ENCODE measurements at regions not wholly inside any gene's neighbourhood (a gene's known extent, or its start where the extent isn't known, plus 50 kb on each side); places are given as distances from the start of the nearest gene placed in this dataset.

DNA sequence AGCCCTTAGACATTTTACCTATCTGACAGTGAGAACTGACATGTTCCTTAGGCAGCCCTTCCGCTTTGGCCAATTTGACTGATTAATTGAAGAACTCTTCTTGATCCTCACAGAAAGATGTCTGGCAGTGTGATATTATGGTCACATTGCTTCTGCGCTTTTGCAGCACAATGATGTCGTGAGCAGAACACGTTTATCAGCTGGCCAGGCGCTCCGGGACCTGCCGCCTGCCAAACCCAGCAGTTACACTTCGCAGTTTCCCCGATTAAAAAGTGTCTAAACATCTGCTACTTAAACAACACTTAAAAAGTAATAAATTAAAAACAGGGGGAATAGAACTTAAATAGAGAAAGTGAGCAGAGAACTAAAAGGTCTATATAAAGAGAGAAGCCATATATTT, 103.5 kb upstream of the ETS2 start:
- Histone ChIP-seq H2AFZ (ENCODE audit: low read length) (no peak overlapping the region), H3K27ac (ENCODE audit: insufficient read depth, low read length) (no peak overlapping the region), H4K20me1 (ENCODE audit: control insufficient read depth, extremely low read depth, insufficient read depth, low read length) (no peaks in the 10 kb centered on the region), H3K9me3 (ENCODE audit: control insufficient read depth, insufficient read depth, low read depth, low read length) (no peaks in the 10 kb centered on the region), H3K27me3 (ENCODE audit: control insufficient read depth, insufficient read depth, low read length) (peaks cover 11% of the 10 kb centered on the region), H3K4me1 (ENCODE audit: control insufficient read depth, extremely low read depth, insufficient read depth, low read length) (no peaks in the 10 kb centered on the region), H3K36me3 (ENCODE audit: control insufficient read depth, insufficient read depth, low read length) (no peaks in the 10 kb centered on the region), H3K4me2 (ENCODE audit: extremely low read depth, insufficient read depth, low read length) (no peak overlapping the region), H3K79me2 (ENCODE audit: control insufficient read depth, insufficient read depth, low read length) (no peaks in the 10 kb centered on the region), H3K9ac (ENCODE audit: insufficient read depth, low read length) (no peak overlapping the region), H3K4me3 (replicated peaks in 1 of 4; ENCODE audit: control extremely low read depth in 1 of 4, insufficient read depth in 1 of 4, low read depth in 3 of 4, low read length in 4 of 4) (no peak overlapping the region)
- TF ChIP-seq EZH2 (IDR thresholded peaks at IDR 0.05; ENCODE audit: low read length, missing control alignments): no peak
- TF ChIP-seq CTCF (conservative IDR thresholded peaks at IDR 0.05 in 1 of 2, IDR thresholded peaks at IDR 0.05 in 1 of 2; ENCODE audit: low read depth in 1 of 2, low read length in 2 of 2): no peak
- DNase-seq (ENCODE audit: low read depth in 2 of 2): no peak

GRCh38 chr21:38709876-38710275, 95.9 kb upstream of the ETS2 start:
- H3K36me3 ChIP-seq (ENCODE audit: control insufficient read depth, insufficient read depth, low read length): no peaks in the 10 kb centered on the region
- no peak overlapping the region for H3K9ac ChIP-seq (ENCODE audit: insufficient read depth, low read length)
- no peaks in the 10 kb centered on the region for H3K79me2 ChIP-seq (ENCODE audit: control insufficient read depth, insufficient read depth, low read length)
- TF ChIP-seq EZH2 (IDR thresholded peaks at IDR 0.05; ENCODE audit: low read length, missing control alignments) (no peak), CTCF (conservative IDR thresholded peaks at IDR 0.05 in 1 of 2, IDR thresholded peaks at IDR 0.05 in 1 of 2; ENCODE audit: low read depth in 1 of 2, low read length in 2 of 2) (no peak)
- no peak overlapping the region for H2AFZ ChIP-seq (ENCODE audit: low read length)
- no peaks in the 10 kb centered on the region for H4K20me1 ChIP-seq (ENCODE audit: control insufficient read depth, extremely low read depth, insufficient read depth, low read length)
- no peaks in the 10 kb centered on the region for H3K4me1 ChIP-seq (ENCODE audit: control insufficient read depth, extremely low read depth, insufficient read depth, low read length)
- no peak overlapping the region for H3K4me3 ChIP-seq (replicated peaks in 1 of 4; ENCODE audit: control extremely low read depth in 1 of 4, insufficient read depth in 1 of 4, low read depth in 3 of 4, low read length in 4 of 4)
- no peak for DNase-seq (ENCODE audit: low read depth in 2 of 2)
- H3K9me3 ChIP-seq (ENCODE audit: control insufficient read depth, insufficient read depth, low read depth, low read length): no peaks in the 10 kb centered on the region
- H3K27me3 ChIP-seq (ENCODE audit: control insufficient read depth, insufficient read depth, low read length): peaks cover 7% of the 10 kb centered on the region
- H3K4me2 ChIP-seq (ENCODE audit: extremely low read depth, insufficient read depth, low read length): no peak overlapping the region
- no peak overlapping the region for H3K27ac ChIP-seq (ENCODE audit: insufficient read depth, low read length)

DNA sequence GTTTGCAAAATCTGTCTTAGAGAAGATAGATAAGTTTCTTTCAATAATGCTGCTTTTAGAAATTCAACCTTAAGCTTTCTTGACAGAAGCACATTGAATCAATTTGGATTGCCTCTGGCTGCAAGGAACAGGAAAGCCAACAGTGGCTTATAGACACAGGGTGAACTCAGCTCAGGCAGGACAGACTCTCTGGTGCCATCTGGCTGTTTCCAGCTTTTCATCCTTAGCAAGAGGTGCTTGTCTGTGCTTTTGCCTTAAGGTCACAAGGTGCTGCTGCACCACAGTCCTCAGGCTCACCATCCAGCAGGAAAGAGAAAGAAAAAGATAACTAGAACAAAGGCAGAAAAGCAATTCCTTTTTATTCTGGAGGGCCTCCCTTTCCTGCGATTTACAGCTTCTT, 93.7 kb upstream of the ETS2 start:
- H3K9ac ChIP-seq (ENCODE audit: insufficient read depth, low read length): no peak overlapping the region
- no peaks in the 10 kb centered on the region for H4K20me1 ChIP-seq (ENCODE audit: control insufficient read depth, extremely low read depth, insufficient read depth, low read length)
- DNase-seq (ENCODE audit: low read depth in 2 of 2): peak; percentile 36 to 41
- H3K4me2 ChIP-seq (ENCODE audit: extremely low read depth, insufficient read depth, low read length): no peak overlapping the region
- no peaks in the 10 kb centered on the region for H3K4me1 ChIP-seq (ENCODE audit: control insufficient read depth, extremely low read depth, insufficient read depth, low read length)
- H3K36me3 ChIP-seq (ENCODE audit: control insufficient read depth, insufficient read depth, low read length): no peaks in the 10 kb centered on the region
- no peak overlapping the region for H3K27ac ChIP-seq (ENCODE audit: insufficient read depth, low read length)
- H3K4me3 ChIP-seq (replicated peaks in 1 of 4; ENCODE audit: control extremely low read depth in 1 of 4, insufficient read depth in 1 of 4, low read depth in 3 of 4, low read length in 4 of 4): no peak overlapping the region
- peaks cover 3% of the 10 kb centered on the region for H3K27me3 ChIP-seq (ENCODE audit: control insufficient read depth, insufficient read depth, low read length)
- no peaks in the 10 kb centered on the region for H3K79me2 ChIP-seq (ENCODE audit: control insufficient read depth, insufficient read depth, low read length)
- H2AFZ ChIP-seq (ENCODE audit: low read length): no peak overlapping the region
- TF ChIP-seq CTCF (conservative IDR thresholded peaks at IDR 0.05 in 1 of 2, IDR thresholded peaks at IDR 0.05 in 1 of 2; ENCODE audit: low read depth in 1 of 2, low read length in 2 of 2): peak; percentile 43 to 55
- TF ChIP-seq EZH2 (IDR thresholded peaks at IDR 0.05; ENCODE audit: low read length, missing control alignments): no peak
- H3K9me3 ChIP-seq (ENCODE audit: control insufficient read depth, insufficient read depth, low read depth, low read length): no peaks in the 10 kb centered on the region

Measured in fibroblast of lung (primary cell).